ENCODE measurements at regions not wholly inside any gene's neighbourhood (a gene's known extent, or its start where the extent isn't known, plus 50 kb on each side); places are given as distances from the start of the nearest gene placed in this dataset.

GRCh38 chr1:198809247-198809646 lies 170.4 kb downstream of the PTPRC start:
- POLR2A ChIA-PET, result no interaction called here
- Mint-ChIP-seq H3K27me3 (no peaks in the 10 kb centered on the region), H3K36me3 (ENCODE audit: low read depth) (no peaks in the 10 kb centered on the region), H3K27ac (no peak overlapping the region), H3K4me1 (ENCODE audit: low read depth) (no peaks in the 10 kb centered on the region), H3K9me3 (peaks cover 12% of the 10 kb centered on the region), H3K4me3 (no peak overlapping the region)
- DNase-seq, result no peak
- no peak for ATAC-seq
- intact Hi-C loops (cut with micrococcal nuclease), result no loop called here
- CTCF ChIA-PET, result interaction anchor here (0.8 to 1.2 kb wide), 2 partner anchors 11 to 21 kb away, joined by 3 to 5 read pairs; no protein-coding TSS in a partner anchor
- TF ChIP-seq CTCF (IDR thresholded peaks at IDR 0.05), result no peak

- intact Hi-C loops (cut with micrococcal nuclease), result no loop called here
- Mint-ChIP-seq H3K9me3 (peaks cover 24% of the 10 kb centered on the region), H3K36me3 (ENCODE audit: low read depth) (no peaks in the 10 kb centered on the region), H3K27me3 (no peaks in the 10 kb centered on the region), H3K4me3 (no peak overlapping the region), H3K27ac (no peak overlapping the region), H3K4me1 (ENCODE audit: low read depth) (no peaks in the 10 kb centered on the region)
- DNase-seq, result no peak
- ChIA-PET POLR2A (no interaction called here), CTCF (interaction anchor here (1.0 kb wide), 1 partner anchor 302 kb away, joined by 4 read pairs; no protein-coding TSS in a partner anchor)
- no peak for TF ChIP-seq CTCF (IDR thresholded peaks at IDR 0.05)
- ATAC-seq, result no peak
Observed at GRCh38 chr1:198811449-198811848, 172.6 kb downstream of the PTPRC start.

GRCh38 chr1:198823626-198824025 lies 184.8 kb downstream of the PTPRC start:
- DNase-seq (no peak), ATAC-seq (no peak)
- Mint-ChIP-seq H3K9me3 (no peaks in the 10 kb centered on the region), H3K4me3 (no peak overlapping the region), H3K4me1 (ENCODE audit: low read depth) (no peaks in the 10 kb centered on the region), H3K27ac (no peak overlapping the region), H3K36me3 (ENCODE audit: low read depth) (no peaks in the 10 kb centered on the region), H3K27me3 (no peaks in the 10 kb centered on the region)
- intact Hi-C loops (cut with micrococcal nuclease), result no loop called here
- no peak for TF ChIP-seq CTCF (IDR thresholded peaks at IDR 0.05)
- ChIA-PET POLR2A (no interaction called here), CTCF (interaction anchor here (1.2 kb wide), 1 partner anchor 17 kb away, joined by 3 read pairs; no protein-coding TSS in a partner anchor)

GRCh38 chr1:198825254-198825653 lies 186.4 kb downstream of the PTPRC start:
- Mint-ChIP-seq H3K27me3 (no peaks in the 10 kb centered on the region), H3K36me3 (ENCODE audit: low read depth) (no peaks in the 10 kb centered on the region), H3K4me1 (ENCODE audit: low read depth) (no peaks in the 10 kb centered on the region), H3K4me3 (no peak overlapping the region), H3K27ac (no peak overlapping the region), H3K9me3 (no peaks in the 10 kb centered on the region)
- POLR2A ChIA-PET, result no interaction called here
- no peak for TF ChIP-seq CTCF (IDR thresholded peaks at IDR 0.05)
- CTCF ChIA-PET, result interaction anchor here (2.2 kb wide), 1 partner anchor 288 kb away, joined by 7 read pairs; no protein-coding TSS in a partner anchor
- DNase-seq, result no peak
- intact Hi-C loops (cut with micrococcal nuclease), result no loop called here
- ATAC-seq, result no peak

- Mint-ChIP-seq H3K4me1 (ENCODE audit: low read depth) (peaks cover 3% of the 10 kb centered on the region), H3K27ac (no peak overlapping the region), H3K4me3 (no peak overlapping the region), H3K9me3 (peaks cover under 1% of the 10 kb centered on the region), H3K27me3 (no peaks in the 10 kb centered on the region), H3K36me3 (ENCODE audit: low read depth) (no peaks in the 10 kb centered on the region)
- no peak for TF ChIP-seq CTCF (IDR thresholded peaks at IDR 0.05)
- DNase-seq (no peak), ATAC-seq (no peak)
- intact Hi-C loops (cut with micrococcal nuclease), result no loop called here
- ChIA-PET POLR2A (no interaction called here), CTCF (no interaction called here)
Observed at GRCh38 chr1:198829356-198829755, 190.5 kb downstream of the PTPRC start.

All from activated CD8-positive, alpha-beta T cell treated with anti-CD3 and anti-CD28 coated beads for 36 hours (primary cell).